NAMALWA (cell line): ENCODE measurements at regions not wholly inside any gene's neighbourhood (a gene's known extent, or its start where the extent isn't known, plus 50 kb on each side); places are given as distances from the start of the nearest gene placed in this dataset.

Source experiments
- DNase-seq: peaks from one replicate; pipeline ENCODE4 v3.0.0-alpha.2; 2015; ENCODE audit warnings: low spot score

- peak; percentile 61 for DNase-seq
Measured at GRCh38 chr12:132439333-132439904, 50.5 kb upstream of the FBRSL1 start.

GRCh38 chr12:132438726-132439125 lies 51.2 kb upstream of the FBRSL1 start:
- DNase-seq, result no peak

- no peak for DNase-seq
Measured at GRCh38 chr12:132437943-132438700, 51.8 kb upstream of the FBRSL1 start.

GRCh38 chr12:132437252-132437932 lies 52.6 kb upstream of the FBRSL1 start:
- no peak for DNase-seq

GRCh38 chr12:132436791-132437251 lies 53.1 kb upstream of the FBRSL1 start:
- DNase-seq, result no peak

- DNase-seq, result no peak
Measured at GRCh38 chr12:132435486-132436187, 54.3 kb upstream of the FBRSL1 start.

- DNase-seq, result peak; percentile 48
Measured at GRCh38 chr12:132433641-132434395, 56.1 kb upstream of the FBRSL1 start.

GRCh38 chr12:132432721-132433577 lies 57.0 kb upstream of the FBRSL1 start:
- DNase-seq, result no peak

- DNase-seq, result no peak
Measured at GRCh38 chr12:132432126-132432705, 57.7 kb upstream of the FBRSL1 start.

- no peak for DNase-seq
Measured at GRCh38 chr12:132430838-132431774, 58.8 kb upstream of the FBRSL1 start.

- DNase-seq, result peak; percentile 90
Measured at GRCh38 chr12:132429946-132430643, 59.9 kb upstream of the FBRSL1 start.

GRCh38 chr12:132429602-132429945 lies 60.4 kb upstream of the FBRSL1 start:
- no peak for DNase-seq

- DNase-seq, result no peak
Measured at GRCh38 chr12:132428936-132429601, 60.9 kb upstream of the FBRSL1 start.

- no peak for DNase-seq
Measured at GRCh38 chr12:132427999-132428935, 61.7 kb upstream of the FBRSL1 start.

GRCh38 chr12:132427174-132427768 lies 62.7 kb upstream of the FBRSL1 start:
- DNase-seq, result no peak

- DNase-seq, result no peak
Measured at GRCh38 chr12:132426349-132427173, 63.4 kb upstream of the FBRSL1 start.
